ENCODE measurements at regions not wholly inside any gene's neighbourhood (a gene's known extent, or its start where the extent isn't known, plus 50 kb on each side); places are given as distances from the start of the nearest gene placed in this dataset.

DNA sequence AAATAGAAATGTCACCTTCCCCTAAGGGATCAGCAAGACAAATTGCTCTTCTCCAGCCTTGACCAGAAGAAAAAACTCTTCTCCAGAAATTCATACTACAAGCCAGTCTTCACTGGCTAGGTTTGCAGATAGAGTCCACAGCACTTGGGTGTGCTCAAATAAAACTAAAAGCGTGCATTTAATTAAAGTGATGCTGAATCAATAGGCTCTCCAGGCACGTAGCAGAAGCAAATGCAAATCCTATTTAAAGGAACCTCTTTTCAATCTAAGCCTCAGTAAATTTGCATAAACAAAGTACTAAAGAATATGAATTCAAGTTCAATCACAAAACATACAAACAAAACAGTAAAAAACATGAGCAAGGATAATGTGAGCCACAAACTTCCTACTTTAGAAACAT lies 744.4 kb upstream of the FANCL start:
- no peak overlapping the region for H3K27ac ChIP-seq (ENCODE audit: low read depth in 1 of 2, low read length in 1 of 2)

DNA sequence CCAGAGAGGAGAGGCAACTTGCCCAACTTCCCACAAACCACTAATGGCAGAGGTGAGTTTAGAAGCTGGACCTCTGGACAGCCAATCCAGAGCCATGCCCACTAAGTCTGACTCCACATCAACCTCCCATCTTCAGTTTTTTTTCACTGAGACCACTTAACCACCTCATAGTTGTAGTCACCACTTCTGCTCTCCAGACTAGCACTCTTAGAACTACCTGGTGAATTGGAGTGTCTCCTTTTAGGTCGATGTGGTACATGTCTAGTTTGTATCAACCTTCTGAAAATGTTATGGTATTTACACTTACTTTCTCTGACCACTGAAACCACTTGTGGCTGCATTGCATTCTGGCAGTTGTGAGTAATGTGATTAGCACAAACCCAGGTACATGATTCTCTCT lies 743.6 kb upstream of the FANCL start:
- 8% methylated on average over 1 of the region's 1 CpG for WGBS
- H3K36me3 ChIP-seq (ENCODE audit: control insufficient read depth in 2 of 2, insufficient read depth in 2 of 2, low read length in 1 of 2) = no peaks in the 10 kb centered on the region
- no peaks in the 10 kb centered on the region for H3K4me1 ChIP-seq (ENCODE audit: control insufficient read depth in 2 of 2, insufficient read depth in 2 of 2, low read length in 2 of 2)
- DNase-seq (ENCODE audit: low read depth in 6 of 9, low spot score in 9 of 9) = no peak
- no peaks in the 10 kb centered on the region for H3K27me3 ChIP-seq (ENCODE audit: control insufficient read depth in 2 of 2, insufficient read depth in 1 of 2, low read length in 1 of 2)
- H3K4me3 ChIP-seq (ENCODE audit: low read length in 2 of 2) = no peak overlapping the region
- no peak overlapping the region for H3K27ac ChIP-seq (ENCODE audit: low read depth in 1 of 2, low read length in 1 of 2)
- H3K9me3 ChIP-seq (ENCODE audit: control insufficient read depth in 2 of 2, insufficient read depth in 1 of 2, low read length in 1 of 2) = no peaks in the 10 kb centered on the region

More for the DNA sequence above, 744.4 kb upstream of the FANCL start:
- Histone ChIP-seq H3K4me3 (ENCODE audit: low read length in 2 of 2) (no peak overlapping the region), H3K9me3 (ENCODE audit: control insufficient read depth in 2 of 2, insufficient read depth in 1 of 2, low read length in 1 of 2) (no peaks in the 10 kb centered on the region), H3K4me1 (ENCODE audit: control insufficient read depth in 2 of 2, insufficient read depth in 2 of 2, low read length in 2 of 2) (no peaks in the 10 kb centered on the region), H3K27me3 (ENCODE audit: control insufficient read depth in 2 of 2, insufficient read depth in 1 of 2, low read length in 1 of 2) (no peaks in the 10 kb centered on the region), H3K36me3 (ENCODE audit: control insufficient read depth in 2 of 2, insufficient read depth in 2 of 2, low read length in 1 of 2) (no peaks in the 10 kb centered on the region)
- no peak for DNase-seq (ENCODE audit: low read depth in 6 of 9, low spot score in 9 of 9)
- WGBS = 98% methylated on average over 2 of the region's 2 CpGs

DNA sequence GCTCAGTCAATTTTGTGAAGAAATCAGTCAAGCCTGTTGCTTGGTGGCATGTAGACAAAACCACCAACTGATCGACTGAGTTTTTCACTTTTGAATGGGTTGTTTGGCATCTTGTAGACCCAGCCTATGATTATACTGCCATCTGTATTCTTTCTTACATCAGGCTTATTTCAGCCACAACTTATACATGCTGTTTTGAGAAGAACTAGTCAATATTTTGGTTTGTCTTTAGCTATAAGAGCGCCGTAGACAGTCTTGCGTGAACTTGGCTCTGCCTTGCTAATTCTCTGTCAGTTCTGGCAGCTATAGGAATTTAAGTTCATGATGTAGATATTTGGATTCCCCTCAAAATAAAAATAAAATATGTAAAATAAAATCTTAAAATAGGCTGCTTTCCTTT lies 742.0 kb upstream of the FANCL start:
- no peak for DNase-seq (ENCODE audit: low read depth in 6 of 9, low spot score in 9 of 9)
- H3K4me1 ChIP-seq (ENCODE audit: control insufficient read depth in 2 of 2, insufficient read depth in 2 of 2, low read length in 2 of 2) = no peaks in the 10 kb centered on the region
- no peaks in the 10 kb centered on the region for H3K36me3 ChIP-seq (ENCODE audit: control insufficient read depth in 2 of 2, insufficient read depth in 2 of 2, low read length in 1 of 2)
- H3K27ac ChIP-seq (ENCODE audit: low read depth in 1 of 2, low read length in 1 of 2) = no peak overlapping the region
- H3K9me3 ChIP-seq (ENCODE audit: control insufficient read depth in 2 of 2, insufficient read depth in 1 of 2, low read length in 1 of 2) = no peaks in the 10 kb centered on the region
- WGBS = 98% methylated on average over 4 of the region's 4 CpGs
- H3K27me3 ChIP-seq (ENCODE audit: control insufficient read depth in 2 of 2, insufficient read depth in 1 of 2, low read length in 1 of 2) = no peaks in the 10 kb centered on the region
- H3K4me3 ChIP-seq (ENCODE audit: low read length in 2 of 2) = no peak overlapping the region

DNA sequence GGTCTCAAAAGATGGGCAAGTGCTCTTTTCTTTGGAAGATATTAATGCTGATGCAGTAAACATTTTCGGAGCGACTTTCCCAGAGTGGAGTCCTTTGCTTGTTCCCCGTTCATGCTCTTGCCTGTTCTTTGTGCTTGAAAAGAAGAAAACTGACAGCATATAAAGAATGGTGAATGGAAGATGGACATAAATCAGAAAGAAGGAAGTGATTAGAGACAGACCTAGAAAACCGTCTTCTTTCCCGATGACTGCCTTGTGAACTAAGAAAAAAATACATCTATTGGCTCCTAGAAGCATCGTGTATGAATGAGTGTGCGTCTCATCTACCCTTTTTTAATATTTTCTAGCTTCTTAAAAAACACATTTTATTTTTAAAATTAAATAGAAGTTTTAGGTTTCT lies 740.1 kb upstream of the FANCL start:
- H3K27me3 ChIP-seq (ENCODE audit: control insufficient read depth in 2 of 2, insufficient read depth in 1 of 2, low read length in 1 of 2) = no peaks in the 10 kb centered on the region
- DNase-seq (ENCODE audit: low read depth in 6 of 9, low spot score in 9 of 9) = no peak
- no peaks in the 10 kb centered on the region for H3K9me3 ChIP-seq (ENCODE audit: control insufficient read depth in 2 of 2, insufficient read depth in 1 of 2, low read length in 1 of 2)
- H3K4me3 ChIP-seq (ENCODE audit: low read length in 2 of 2) = no peak overlapping the region
- 79% methylated on average over 7 of the region's 7 CpGs for WGBS
- H3K36me3 ChIP-seq (ENCODE audit: control insufficient read depth in 2 of 2, insufficient read depth in 2 of 2, low read length in 1 of 2) = no peaks in the 10 kb centered on the region
- no peak overlapping the region for H3K27ac ChIP-seq (ENCODE audit: low read depth in 1 of 2, low read length in 1 of 2)
- H3K4me1 ChIP-seq (ENCODE audit: control insufficient read depth in 2 of 2, insufficient read depth in 2 of 2, low read length in 2 of 2) = no peaks in the 10 kb centered on the region

DNA sequence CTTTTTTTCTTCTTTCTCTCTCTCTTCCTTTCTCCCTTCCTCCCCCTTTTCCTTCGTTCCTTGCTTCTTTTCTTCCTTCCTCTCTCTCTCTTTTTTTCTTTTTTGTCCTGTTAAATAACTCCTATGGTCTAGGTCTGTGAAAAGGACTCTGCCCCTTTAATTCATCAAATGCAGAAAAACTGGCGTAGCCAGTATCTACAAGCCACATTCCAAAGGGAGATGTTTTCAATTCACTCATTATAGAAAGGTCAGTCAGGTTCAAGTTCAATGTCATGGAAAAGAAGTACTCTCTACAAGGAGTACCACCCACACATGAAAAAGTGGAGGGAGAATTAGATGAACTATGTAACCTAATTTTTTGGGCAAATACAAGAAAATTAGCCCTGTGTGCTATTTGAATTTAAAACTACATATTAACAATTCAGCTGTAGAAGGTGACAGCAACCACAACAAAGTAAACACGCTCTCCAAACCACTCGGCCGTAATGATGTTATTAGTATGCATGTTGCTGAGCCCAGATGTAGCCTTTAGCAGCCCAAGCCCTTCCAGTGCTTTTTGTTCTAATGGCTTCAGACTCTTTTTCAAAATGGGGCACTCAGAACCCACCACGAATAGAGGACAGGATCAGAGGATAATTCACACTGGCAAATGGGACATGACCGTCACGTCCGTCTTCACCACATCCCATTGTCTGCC lies 735.4 kb upstream of the FANCL start:
- no peak overlapping the region for H3K4me3 ChIP-seq (ENCODE audit: low read length in 2 of 2)
- H3K4me1 ChIP-seq (ENCODE audit: control insufficient read depth in 2 of 2, insufficient read depth in 2 of 2, low read length in 2 of 2) = no peaks in the 10 kb centered on the region
- no peak for DNase-seq (ENCODE audit: low read depth in 6 of 9, low spot score in 9 of 9)
- no peaks in the 10 kb centered on the region for H3K9me3 ChIP-seq (ENCODE audit: control insufficient read depth in 2 of 2, insufficient read depth in 1 of 2, low read length in 1 of 2)
- no peaks in the 10 kb centered on the region for H3K27me3 ChIP-seq (ENCODE audit: control insufficient read depth in 2 of 2, insufficient read depth in 1 of 2, low read length in 1 of 2)
- WGBS = 93% methylated on average over 9 of the region's 9 CpGs
- H3K36me3 ChIP-seq (ENCODE audit: control insufficient read depth in 2 of 2, insufficient read depth in 2 of 2, low read length in 1 of 2) = no peaks in the 10 kb centered on the region
- H3K27ac ChIP-seq (ENCODE audit: low read depth in 1 of 2, low read length in 1 of 2) = no peak overlapping the region

DNA sequence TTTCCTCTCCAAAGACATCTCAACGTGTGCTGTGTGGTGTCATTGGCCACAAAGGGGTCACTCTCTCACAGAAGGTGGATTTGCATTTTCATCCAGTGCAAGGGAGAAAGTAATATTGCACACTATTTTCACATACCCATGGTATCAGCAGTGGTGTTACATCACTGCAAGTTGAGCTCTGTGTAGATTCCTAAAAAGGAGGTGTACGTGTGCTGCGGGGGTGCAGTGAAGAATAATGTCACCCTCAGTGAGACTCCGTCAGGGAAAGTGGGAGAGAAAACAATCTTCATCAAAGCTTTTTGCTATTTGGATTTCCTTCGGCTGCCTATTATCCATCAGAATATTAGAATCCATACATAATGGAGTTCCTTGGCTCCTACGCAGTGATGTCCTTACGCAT lies 733.8 kb upstream of the FANCL start:
- Histone ChIP-seq H3K9me3 (ENCODE audit: control insufficient read depth in 2 of 2, insufficient read depth in 1 of 2, low read length in 1 of 2) (no peaks in the 10 kb centered on the region), H3K27ac (ENCODE audit: low read depth in 1 of 2, low read length in 1 of 2) (no peak overlapping the region), H3K4me1 (ENCODE audit: control insufficient read depth in 2 of 2, insufficient read depth in 2 of 2, low read length in 2 of 2) (no peaks in the 10 kb centered on the region), H3K36me3 (ENCODE audit: control insufficient read depth in 2 of 2, insufficient read depth in 2 of 2, low read length in 1 of 2) (no peaks in the 10 kb centered on the region), H3K4me3 (ENCODE audit: low read length in 2 of 2) (no peak overlapping the region), H3K27me3 (ENCODE audit: control insufficient read depth in 2 of 2, insufficient read depth in 1 of 2, low read length in 1 of 2) (no peaks in the 10 kb centered on the region)
- no peak for DNase-seq (ENCODE audit: low read depth in 6 of 9, low spot score in 9 of 9)
- 98% methylated on average over 7 of the region's 7 CpGs for WGBS

DNA sequence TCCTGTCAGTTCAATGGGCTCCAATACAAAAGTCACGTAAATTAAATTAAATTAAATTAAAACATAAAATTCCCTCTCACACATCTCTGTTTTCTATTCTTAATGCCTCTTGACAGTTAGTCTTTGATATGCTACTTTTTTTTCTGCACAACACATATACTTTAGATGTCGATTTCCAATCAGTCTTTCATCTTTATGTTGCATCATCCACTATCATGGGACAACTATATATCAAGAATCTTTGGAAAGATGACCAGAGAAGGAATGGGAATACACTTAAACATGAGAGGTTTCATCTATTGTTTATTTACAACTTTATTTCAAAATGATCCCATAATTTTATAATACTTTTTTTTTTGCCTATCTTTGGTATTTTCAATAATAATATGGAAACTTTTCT lies 733.3 kb upstream of the FANCL start:
- Histone ChIP-seq H3K4me1 (ENCODE audit: control insufficient read depth in 2 of 2, insufficient read depth in 2 of 2, low read length in 2 of 2) (no peaks in the 10 kb centered on the region), H3K27me3 (ENCODE audit: control insufficient read depth in 2 of 2, insufficient read depth in 1 of 2, low read length in 1 of 2) (no peaks in the 10 kb centered on the region), H3K36me3 (ENCODE audit: control insufficient read depth in 2 of 2, insufficient read depth in 2 of 2, low read length in 1 of 2) (no peaks in the 10 kb centered on the region), H3K4me3 (ENCODE audit: low read length in 2 of 2) (no peak overlapping the region), H3K27ac (ENCODE audit: low read depth in 1 of 2, low read length in 1 of 2) (no peak overlapping the region), H3K9me3 (ENCODE audit: control insufficient read depth in 2 of 2, insufficient read depth in 1 of 2, low read length in 1 of 2) (no peaks in the 10 kb centered on the region)
- DNase-seq (ENCODE audit: low read depth in 6 of 9, low spot score in 9 of 9) = no peak
- WGBS = 94% methylated on average over 2 of the region's 2 CpGs

DNA sequence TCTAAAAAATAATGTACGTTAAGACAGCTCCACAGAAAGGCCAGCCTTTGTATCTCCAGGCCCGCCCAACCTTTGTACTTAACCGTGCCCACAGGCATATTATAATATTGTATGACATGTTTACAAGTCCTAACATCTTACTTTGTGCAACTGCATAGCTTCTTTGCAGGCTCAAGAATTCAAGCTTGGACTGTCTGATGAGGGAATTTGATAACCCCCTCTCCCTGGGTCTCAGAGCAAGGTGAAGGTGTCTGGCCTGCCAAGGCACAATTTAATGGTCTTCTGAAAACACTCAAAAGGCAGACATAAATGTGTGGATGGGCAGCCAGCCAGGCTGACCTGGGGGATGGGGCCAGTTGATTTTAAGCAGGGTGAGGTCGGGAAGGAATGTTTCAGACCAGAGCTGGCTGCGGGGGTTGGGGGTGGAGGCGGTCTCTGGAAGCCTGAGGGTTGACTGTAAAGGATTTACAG lies 732.7 kb upstream of the FANCL start:
- DNase-seq (ENCODE audit: low read depth in 6 of 9, low spot score in 9 of 9) = peak in 3 of 9 donors; percentile 2 to 16 (median 4)
- no peaks in the 10 kb centered on the region for H3K4me1 ChIP-seq (ENCODE audit: control insufficient read depth in 2 of 2, insufficient read depth in 2 of 2, low read length in 2 of 2)
- H3K27me3 ChIP-seq (ENCODE audit: control insufficient read depth in 2 of 2, insufficient read depth in 1 of 2, low read length in 1 of 2) = no peaks in the 10 kb centered on the region
- peak overlapping the region in 1 of 2 donors; percentile 44 for H3K27ac ChIP-seq (ENCODE audit: low read depth in 1 of 2, low read length in 1 of 2)
- H3K36me3 ChIP-seq (ENCODE audit: control insufficient read depth in 2 of 2, insufficient read depth in 2 of 2, low read length in 1 of 2) = no peaks in the 10 kb centered on the region
- no peak overlapping the region for H3K4me3 ChIP-seq (ENCODE audit: low read length in 2 of 2)
- 94% methylated on average over 6 of the region's 6 CpGs for WGBS
- no peaks in the 10 kb centered on the region for H3K9me3 ChIP-seq (ENCODE audit: control insufficient read depth in 2 of 2, insufficient read depth in 1 of 2, low read length in 1 of 2)

DNA sequence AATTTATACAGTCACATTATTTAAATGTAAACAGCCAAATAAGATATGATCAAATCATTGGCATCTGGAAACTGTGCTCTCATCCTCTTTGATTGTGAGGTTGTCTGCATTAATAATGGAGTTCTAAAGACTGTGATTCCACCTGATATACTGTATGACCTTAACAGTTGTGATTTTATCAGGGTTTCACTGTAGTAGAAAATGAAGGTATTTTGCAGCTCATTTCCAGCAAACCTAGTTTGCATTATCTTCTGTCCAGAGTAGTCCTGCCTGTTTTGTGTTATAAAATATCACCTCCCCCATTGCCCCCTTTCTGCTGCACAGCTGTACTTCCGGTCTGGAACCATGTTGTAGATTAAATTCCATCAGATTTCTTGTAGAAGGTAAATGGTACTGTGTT lies 731.6 kb upstream of the FANCL start:
- no peaks in the 10 kb centered on the region for H3K27me3 ChIP-seq (ENCODE audit: control insufficient read depth in 2 of 2, insufficient read depth in 1 of 2, low read length in 1 of 2)
- no peaks in the 10 kb centered on the region for H3K36me3 ChIP-seq (ENCODE audit: control insufficient read depth in 2 of 2, insufficient read depth in 2 of 2, low read length in 1 of 2)
- no peaks in the 10 kb centered on the region for H3K9me3 ChIP-seq (ENCODE audit: control insufficient read depth in 2 of 2, insufficient read depth in 1 of 2, low read length in 1 of 2)
- H3K4me3 ChIP-seq (ENCODE audit: low read length in 2 of 2) = no peak overlapping the region
- 92% methylated on average over 1 of the region's 1 CpG for WGBS
- no peaks in the 10 kb centered on the region for H3K4me1 ChIP-seq (ENCODE audit: control insufficient read depth in 2 of 2, insufficient read depth in 2 of 2, low read length in 2 of 2)
- DNase-seq (ENCODE audit: low read depth in 6 of 9, low spot score in 9 of 9) = no peak
- no peak overlapping the region for H3K27ac ChIP-seq (ENCODE audit: low read depth in 1 of 2, low read length in 1 of 2)
